Tibial nerve (tissue), 4 donors: ENCODE measurements at regions not wholly inside any gene's neighbourhood (a gene's known extent, or its start where the extent isn't known, plus 50 kb on each side); places are given as distances from the start of the nearest gene placed in this dataset.

Experiments used
- EP300 ChIP-seq, 2 donors: sonication (generic); formaldehyde crosslinking; IDR thresholded peaks; one replicate each; pipeline ENCODE4 v1.6.1; 2017; ENCODE audit warnings: antibody characterized with exemption in 2 of 2, mild to moderate bottlenecking in 1 of 2
- POLR2A ChIP-seq, 2 donors: fragments of 450-650 bp; IDR thresholded peaks; one replicate each; pipeline ENCODE4 v1.6.1; 2017; ENCODE audit warnings: antibody characterized with exemption in 2 of 2, mild to moderate bottlenecking in 2 of 2, moderate library complexity in 2 of 2
- TF ChIP-seq, protein P1 (sequence below), 5 experiments: fragments of 200-600 bp in 3 of 5; fragments of 450-650 bp in 2 of 5; sonication (generic) in 3 of 5; IDR thresholded peaks; one replicate each; pipeline ENCODE4 v1.5.1; 2016 to 2019; ENCODE audit warnings: antibody characterized with exemption in 5 of 5, mild to moderate bottlenecking in 3 of 5, moderate library complexity in 2 of 5

DNA sequence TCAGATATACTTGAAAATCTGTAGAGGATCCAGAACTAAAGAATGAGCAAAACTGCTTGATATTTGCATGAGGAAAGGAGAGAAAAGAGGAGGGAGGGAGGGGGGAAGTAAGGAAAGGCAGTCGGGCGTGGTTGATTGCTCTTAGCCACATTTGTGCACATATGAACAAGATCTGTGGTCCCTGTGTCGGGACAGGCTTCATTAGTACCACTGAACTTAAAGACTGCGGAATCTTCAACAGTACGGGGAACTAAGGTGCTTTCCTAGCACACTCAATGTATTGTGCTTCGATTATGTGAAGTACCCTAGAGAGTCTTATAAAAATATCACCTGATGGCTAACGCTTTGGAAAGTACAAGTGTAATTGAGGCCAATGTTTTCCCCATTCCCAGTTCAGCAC lies 59.9 kb downstream of the ZBTB18 start:
- TF ChIP-seq POLR2A (IDR thresholded peaks at IDR 0.05) = no peak
- TF ChIP-seq, protein P1, sequence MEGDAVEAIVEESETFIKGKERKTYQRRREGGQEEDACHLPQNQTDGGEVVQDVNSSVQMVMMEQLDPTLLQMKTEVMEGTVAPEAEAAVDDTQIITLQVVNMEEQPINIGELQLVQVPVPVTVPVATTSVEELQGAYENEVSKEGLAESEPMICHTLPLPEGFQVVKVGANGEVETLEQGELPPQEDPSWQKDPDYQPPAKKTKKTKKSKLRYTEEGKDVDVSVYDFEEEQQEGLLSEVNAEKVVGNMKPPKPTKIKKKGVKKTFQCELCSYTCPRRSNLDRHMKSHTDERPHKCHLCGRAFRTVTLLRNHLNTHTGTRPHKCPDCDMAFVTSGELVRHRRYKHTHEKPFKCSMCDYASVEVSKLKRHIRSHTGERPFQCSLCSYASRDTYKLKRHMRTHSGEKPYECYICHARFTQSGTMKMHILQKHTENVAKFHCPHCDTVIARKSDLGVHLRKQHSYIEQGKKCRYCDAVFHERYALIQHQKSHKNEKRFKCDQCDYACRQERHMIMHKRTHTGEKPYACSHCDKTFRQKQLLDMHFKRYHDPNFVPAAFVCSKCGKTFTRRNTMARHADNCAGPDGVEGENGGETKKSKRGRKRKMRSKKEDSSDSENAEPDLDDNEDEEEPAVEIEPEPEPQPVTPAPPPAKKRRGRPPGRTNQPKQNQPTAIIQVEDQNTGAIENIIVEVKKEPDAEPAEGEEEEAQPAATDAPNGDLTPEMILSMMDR (IDR thresholded peaks at IDR 0.05) = no peak
- TF ChIP-seq EP300 (IDR thresholded peaks at IDR 0.05) = no peak
